GM12865 (cell line): ENCODE measurements at regions not wholly inside any gene's neighbourhood (a gene's known extent, or its start where the extent isn't known, plus 50 kb on each side); places are given as distances from the start of the nearest gene placed in this dataset.
"Not testable (repeated sequence)": the region's sequence is repeated elsewhere in the genome, so short reads cannot be mapped to it uniquely, and the experiment has no call there.

Experiments used
- DNase-seq: peaks from one replicate; pipeline ENCODE4 v3.0.0; 2010; ENCODE audit warnings: low read depth
- H3K4me3 ChIP-seq: 2 replicates; pipeline ENCODE4 v1.5.1; 2011; ENCODE audit warnings: mild to moderate bottlenecking, low read depth, low read length, control low read depth
- TF ChIP-seq, protein P1 (sequence below): IDR thresholded peaks from 2 replicates; pipeline ENCODE4 v1.5.1; 2011; ENCODE audit warnings: low read length, control low read depth, low read depth, inconsistent platforms; ENCODE audit not compliant: insufficient read depth; ENCODE audit errors: missing control alignments

DNA sequence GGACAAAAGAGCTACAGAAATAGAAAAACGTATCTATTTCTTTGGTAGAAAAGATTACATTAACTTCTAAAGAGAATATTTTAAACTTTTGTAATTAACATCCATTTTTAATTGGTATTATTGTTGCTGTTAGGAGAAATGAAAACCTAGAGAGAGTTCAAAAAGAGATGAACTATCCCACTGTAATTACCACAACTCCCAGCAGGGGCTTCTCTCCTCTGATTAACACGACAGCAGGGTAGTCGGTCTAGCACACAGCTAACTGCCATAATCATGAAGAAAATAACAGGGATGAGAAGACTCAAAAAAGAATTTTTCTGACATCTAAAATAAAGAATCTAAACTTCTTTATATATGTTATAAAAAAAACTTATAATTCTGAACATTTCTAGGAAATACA is 86.2 kb upstream of the CDH9 start:
- TF ChIP-seq, protein P1, sequence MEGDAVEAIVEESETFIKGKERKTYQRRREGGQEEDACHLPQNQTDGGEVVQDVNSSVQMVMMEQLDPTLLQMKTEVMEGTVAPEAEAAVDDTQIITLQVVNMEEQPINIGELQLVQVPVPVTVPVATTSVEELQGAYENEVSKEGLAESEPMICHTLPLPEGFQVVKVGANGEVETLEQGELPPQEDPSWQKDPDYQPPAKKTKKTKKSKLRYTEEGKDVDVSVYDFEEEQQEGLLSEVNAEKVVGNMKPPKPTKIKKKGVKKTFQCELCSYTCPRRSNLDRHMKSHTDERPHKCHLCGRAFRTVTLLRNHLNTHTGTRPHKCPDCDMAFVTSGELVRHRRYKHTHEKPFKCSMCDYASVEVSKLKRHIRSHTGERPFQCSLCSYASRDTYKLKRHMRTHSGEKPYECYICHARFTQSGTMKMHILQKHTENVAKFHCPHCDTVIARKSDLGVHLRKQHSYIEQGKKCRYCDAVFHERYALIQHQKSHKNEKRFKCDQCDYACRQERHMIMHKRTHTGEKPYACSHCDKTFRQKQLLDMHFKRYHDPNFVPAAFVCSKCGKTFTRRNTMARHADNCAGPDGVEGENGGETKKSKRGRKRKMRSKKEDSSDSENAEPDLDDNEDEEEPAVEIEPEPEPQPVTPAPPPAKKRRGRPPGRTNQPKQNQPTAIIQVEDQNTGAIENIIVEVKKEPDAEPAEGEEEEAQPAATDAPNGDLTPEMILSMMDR, result no peak
- DNase-seq, result no peak
- H3K4me3 ChIP-seq, result no peak overlapping the region

DNA sequence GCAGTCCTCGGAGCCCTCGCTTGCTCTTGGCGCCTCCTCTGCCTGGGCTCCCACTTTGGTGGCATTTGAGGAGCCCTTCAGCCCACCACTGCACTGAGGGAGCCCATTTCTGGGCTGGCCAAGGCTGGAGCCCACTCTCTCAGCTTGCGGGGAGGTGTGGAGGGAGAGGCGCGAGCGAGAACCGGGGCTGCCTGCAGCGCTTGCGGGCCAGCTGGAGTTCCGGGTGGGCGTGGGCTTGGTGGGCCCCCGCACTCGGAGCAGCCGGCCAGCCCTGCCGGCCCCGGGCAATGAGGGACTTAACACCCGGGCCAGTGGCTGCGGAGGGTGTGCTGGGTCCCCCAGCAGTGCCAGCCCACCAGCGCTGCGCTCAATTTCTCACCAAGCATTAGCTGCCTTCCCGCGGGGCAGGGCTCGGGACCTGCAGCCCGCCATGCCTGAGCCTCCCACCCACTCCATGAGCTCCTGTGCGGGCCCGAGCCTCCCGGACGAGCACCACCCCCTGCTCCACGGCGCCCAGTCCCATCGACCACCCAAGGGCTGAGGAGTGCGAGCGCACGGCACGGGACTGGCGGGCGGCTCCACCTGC is 81.4 kb upstream of the CDH9 start:
- not testable (repeated sequence) for H3K4me3 ChIP-seq, DNase-seq

DNA sequence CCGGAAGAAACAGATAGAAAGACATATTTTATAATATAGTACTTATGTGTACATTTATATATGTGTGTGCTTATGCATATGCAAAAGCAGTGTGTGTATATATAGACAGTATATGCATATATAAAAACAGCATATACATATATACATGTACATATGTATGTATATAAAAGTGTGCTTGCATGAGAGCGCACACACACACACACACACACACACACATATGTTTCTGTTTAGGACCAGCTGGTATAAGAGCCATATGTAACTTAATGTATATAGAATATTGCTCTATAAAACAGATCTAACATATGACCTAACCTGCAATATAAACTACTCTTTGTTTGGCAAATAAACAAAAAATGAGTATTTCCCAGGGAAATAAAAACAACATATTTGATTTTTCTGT is 65.1 kb upstream of the CDH9 start:
- H3K4me3 ChIP-seq, result no peak overlapping the region
- no peak for DNase-seq
- TF ChIP-seq, protein P1, result no peak

DNA sequence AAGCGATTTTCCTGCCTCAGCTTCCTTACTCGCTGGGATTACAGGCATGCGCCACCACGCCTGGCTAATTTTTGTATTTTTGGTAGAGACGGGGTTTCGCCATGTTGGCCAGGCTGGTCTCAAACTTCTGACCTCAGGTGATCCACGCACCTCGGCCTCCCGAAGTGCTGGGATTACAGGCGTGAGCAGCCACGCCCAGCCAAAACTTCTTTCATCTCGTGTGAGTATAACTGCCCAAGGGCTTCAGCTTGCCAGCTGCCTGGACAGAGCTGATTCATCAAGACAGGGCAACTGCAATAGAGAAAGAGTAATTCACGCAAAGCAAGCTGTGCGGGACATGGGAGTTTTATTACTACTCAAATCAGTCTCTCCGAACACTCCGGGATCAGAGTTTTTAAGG is 57.4 kb upstream of the CDH9 start:
- DNase-seq, result not testable (repeated sequence)

DNA sequence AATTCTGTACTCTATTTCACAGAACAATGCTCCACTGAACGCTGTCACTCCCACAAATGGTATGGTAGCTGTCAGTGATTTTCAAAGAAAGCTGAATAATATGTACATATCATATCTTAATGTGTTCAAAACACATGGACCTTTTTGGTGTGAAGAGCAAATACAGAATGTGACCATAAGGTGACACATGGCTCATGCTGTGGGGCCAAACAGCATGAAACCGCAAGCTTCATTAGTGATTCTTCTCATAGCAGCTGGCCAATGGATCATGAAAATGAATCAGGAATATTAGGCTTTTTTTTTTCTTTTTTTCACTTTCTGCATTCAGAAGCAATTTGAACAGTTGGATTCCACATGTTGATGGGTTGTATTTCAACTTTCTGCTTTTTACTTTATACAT is 54.9 kb upstream of the CDH9 start:
- DNase-seq, result no peak
- TF ChIP-seq, protein P1, result no peak
- H3K4me3 ChIP-seq, result no peak overlapping the region

More for the DNA sequence above, 57.4 kb upstream of the CDH9 start:
- not testable (repeated sequence) for H3K4me3 ChIP-seq

DNA sequence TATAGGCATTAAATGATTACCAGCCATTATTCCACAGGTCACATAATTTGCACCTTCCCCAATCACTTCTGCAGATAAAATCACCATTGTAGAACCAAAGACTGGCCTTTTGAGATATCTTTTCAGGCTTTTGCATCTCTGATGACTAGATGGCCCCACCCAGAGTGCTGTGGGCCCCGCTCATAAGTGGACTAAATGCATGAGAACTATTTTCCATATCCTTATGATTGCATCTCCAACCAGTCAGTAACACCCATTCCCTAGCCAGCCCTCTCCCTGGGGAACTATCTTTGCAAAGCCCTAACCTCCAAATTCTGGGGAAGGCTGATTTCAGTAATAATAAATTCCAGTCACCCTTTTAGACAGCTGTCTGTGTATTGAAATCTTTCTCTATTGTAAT is 53.5 kb upstream of the CDH9 start:
- TF ChIP-seq, protein P1, result no peak
- no peak for DNase-seq
- H3K4me3 ChIP-seq, result no peak overlapping the region

DNA sequence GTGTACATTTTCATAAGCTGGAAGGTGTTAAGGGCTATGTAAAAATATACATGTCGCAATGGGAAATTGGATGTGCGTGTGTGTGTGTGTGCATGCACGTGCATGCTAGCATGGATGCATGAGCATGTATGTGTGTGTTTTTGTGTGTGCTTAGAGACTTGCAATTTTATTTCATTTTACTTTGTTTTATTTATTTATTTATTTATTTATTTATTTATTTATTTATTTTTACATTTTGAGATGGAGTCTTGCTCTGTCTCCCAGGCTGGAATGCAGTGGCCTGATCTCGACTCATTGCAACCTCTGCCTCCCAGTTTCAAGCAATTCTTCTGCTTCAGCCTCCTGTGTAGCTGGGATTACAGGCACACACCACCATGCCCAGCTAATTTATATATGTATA is 50.4 kb upstream of the CDH9 start:
- not testable (repeated sequence) for H3K4me3 ChIP-seq

More for the DNA sequence above, 50.4 kb upstream of the CDH9 start:
- not testable (repeated sequence) for DNase-seq
